M059J (cell line): ENCODE measurements at regions not wholly inside any gene's neighbourhood (a gene's known extent, or its start where the extent isn't known, plus 50 kb on each side); places are given as distances from the start of the nearest gene placed in this dataset.
"Not testable (repeated sequence)": the region's sequence is repeated elsewhere in the genome, so short reads cannot be mapped to it uniquely, and the experiment has no call there.

Source experiments
- DNase-seq: peaks from one replicate; pipeline ENCODE4 v3.0.0-alpha.2; 2012; ENCODE audit warnings: low read depth

GRCh38 chr3:147333098-147333497, 73.2 kb downstream of the ZIC4 start:
- DNase-seq, result no peak

- DNase-seq, result no peak
Observed at GRCh38 chr3:147328711-147329110, 77.6 kb downstream of the ZIC4 start.

GRCh38 chr3:147324356-147324755, 82.0 kb downstream of the ZIC4 start:
- DNase-seq, result no peak

- DNase-seq, result no peak
Observed at GRCh38 chr3:147318900-147319299, 87.4 kb downstream of the ZIC4 start.

GRCh38 chr3:147317080-147317479, 89.3 kb downstream of the ZIC4 start:
- not testable (repeated sequence) for DNase-seq

GRCh38 chr3:147313513-147313912, 92.8 kb downstream of the ZIC4 start:
- DNase-seq, result no peak

- no peak for DNase-seq
Observed at GRCh38 chr3:147312786-147313280, 93.5 kb downstream of the ZIC4 start.

GRCh38 chr3:147311716-147312115, 94.6 kb downstream of the ZIC4 start:
- no peak for DNase-seq

- no peak for DNase-seq
Observed at GRCh38 chr3:147305533-147306250, 100.7 kb downstream of the ZIC4 start.

- no peak for DNase-seq
Observed at GRCh38 chr3:147304756-147305155, 101.6 kb downstream of the ZIC4 start.

GRCh38 chr3:147301781-147302180, 104.6 kb downstream of the ZIC4 start:
- no peak for DNase-seq

- peak; percentile 6 for DNase-seq
Observed at GRCh38 chr3:147299656-147300055, 106.7 kb downstream of the ZIC4 start.

- peak; percentile 89 for DNase-seq
Observed at GRCh38 chr3:147298511-147298982, 107.8 kb downstream of the ZIC4 start.

GRCh38 chr3:147297761-147298350, 108.5 kb downstream of the ZIC4 start:
- DNase-seq, result no peak

- DNase-seq, result not testable (repeated sequence)
Observed at GRCh38 chr3:147287370-147287769, 119.0 kb downstream of the ZIC4 start.

GRCh38 chr3:147269907-147270306, 136.4 kb downstream of the ZIC4 start:
- no peak for DNase-seq

- no peak for DNase-seq
Observed at GRCh38 chr3:147267434-147267833, 138.9 kb downstream of the ZIC4 start.

- no peak for DNase-seq
Observed at GRCh38 chr3:147257944-147258343, 148.4 kb downstream of the ZIC4 start.

GRCh38 chr3:147256739-147257138, 149.6 kb downstream of the ZIC4 start:
- DNase-seq, result no peak

GRCh38 chr3:147246906-147247305, 159.4 kb downstream of the ZIC4 start:
- DNase-seq, result no peak

GRCh38 chr3:147245638-147246037, 160.7 kb downstream of the ZIC4 start:
- not testable (repeated sequence) for DNase-seq

- DNase-seq, result not testable (repeated sequence)
Observed at GRCh38 chr3:147245022-147245421, 161.3 kb downstream of the ZIC4 start.

- DNase-seq, result no peak
Observed at GRCh38 chr3:147244397-147244796, 161.9 kb downstream of the ZIC4 start.
